GM06990 (cell line): ENCODE measurements at regions not wholly inside any gene's neighbourhood (a gene's known extent, or its start where the extent isn't known, plus 50 kb on each side); places are given as distances from the start of the nearest gene placed in this dataset.

Source experiments
- DNase-seq: peaks from one replicate; pipeline ENCODE4 v3.0.0-alpha.2; 2011; ENCODE audit not compliant: insufficient read length; ENCODE audit errors: extremely low read depth
- H3K27me3 ChIP-seq: replicated peaks from 2 replicates; pipeline ENCODE4 v1.6.0; 2011; ENCODE audit warnings: low read length; ENCODE audit not compliant: control insufficient read depth, insufficient read depth
- H3K36me3 ChIP-seq: 2 replicates; pipeline ENCODE4 v1.5.1; 2011; ENCODE audit warnings: low read length; ENCODE audit not compliant: control insufficient read depth, insufficient read depth
- H3K4me3 ChIP-seq: replicated peaks from 2 replicates; pipeline ENCODE4 v1.5.1; 2011; ENCODE audit warnings: low read depth, mild to moderate bottlenecking, control low read depth, low read length
- TF ChIP-seq, protein P1 (sequence below): IDR thresholded peaks from 2 replicates; pipeline ENCODE4 v1.5.1; 2011; ENCODE audit warnings: low read length, control low read depth, mild to moderate bottlenecking, inconsistent platforms; ENCODE audit not compliant: insufficient read depth, poor library complexity, severe bottlenecking

DNA sequence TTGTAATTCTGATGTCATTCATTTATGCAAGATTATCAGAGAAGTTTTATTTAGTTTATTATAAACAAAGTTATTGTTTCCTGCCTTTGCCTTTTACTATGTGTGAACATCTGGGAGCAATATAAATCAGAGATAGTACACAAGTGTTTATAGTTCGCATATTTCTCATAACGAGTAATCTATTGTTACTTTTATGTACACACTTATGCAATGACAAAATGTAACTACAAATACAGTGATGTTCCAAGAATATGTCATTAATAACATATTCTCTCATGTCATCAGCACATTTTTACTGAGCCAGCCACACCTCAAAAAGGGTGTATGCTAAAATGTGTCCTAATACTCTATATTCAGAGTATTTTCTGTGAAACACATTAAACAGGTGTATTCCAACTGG is 243.2 kb downstream of the ALX1 start:
- TF ChIP-seq, protein P1, sequence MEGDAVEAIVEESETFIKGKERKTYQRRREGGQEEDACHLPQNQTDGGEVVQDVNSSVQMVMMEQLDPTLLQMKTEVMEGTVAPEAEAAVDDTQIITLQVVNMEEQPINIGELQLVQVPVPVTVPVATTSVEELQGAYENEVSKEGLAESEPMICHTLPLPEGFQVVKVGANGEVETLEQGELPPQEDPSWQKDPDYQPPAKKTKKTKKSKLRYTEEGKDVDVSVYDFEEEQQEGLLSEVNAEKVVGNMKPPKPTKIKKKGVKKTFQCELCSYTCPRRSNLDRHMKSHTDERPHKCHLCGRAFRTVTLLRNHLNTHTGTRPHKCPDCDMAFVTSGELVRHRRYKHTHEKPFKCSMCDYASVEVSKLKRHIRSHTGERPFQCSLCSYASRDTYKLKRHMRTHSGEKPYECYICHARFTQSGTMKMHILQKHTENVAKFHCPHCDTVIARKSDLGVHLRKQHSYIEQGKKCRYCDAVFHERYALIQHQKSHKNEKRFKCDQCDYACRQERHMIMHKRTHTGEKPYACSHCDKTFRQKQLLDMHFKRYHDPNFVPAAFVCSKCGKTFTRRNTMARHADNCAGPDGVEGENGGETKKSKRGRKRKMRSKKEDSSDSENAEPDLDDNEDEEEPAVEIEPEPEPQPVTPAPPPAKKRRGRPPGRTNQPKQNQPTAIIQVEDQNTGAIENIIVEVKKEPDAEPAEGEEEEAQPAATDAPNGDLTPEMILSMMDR: no peak
- Histone ChIP-seq H3K27me3 (no peaks in the 10 kb centered on the region), H3K4me3 (no peak overlapping the region), H3K36me3 (no peaks in the 10 kb centered on the region)
- no peak for DNase-seq

DNA sequence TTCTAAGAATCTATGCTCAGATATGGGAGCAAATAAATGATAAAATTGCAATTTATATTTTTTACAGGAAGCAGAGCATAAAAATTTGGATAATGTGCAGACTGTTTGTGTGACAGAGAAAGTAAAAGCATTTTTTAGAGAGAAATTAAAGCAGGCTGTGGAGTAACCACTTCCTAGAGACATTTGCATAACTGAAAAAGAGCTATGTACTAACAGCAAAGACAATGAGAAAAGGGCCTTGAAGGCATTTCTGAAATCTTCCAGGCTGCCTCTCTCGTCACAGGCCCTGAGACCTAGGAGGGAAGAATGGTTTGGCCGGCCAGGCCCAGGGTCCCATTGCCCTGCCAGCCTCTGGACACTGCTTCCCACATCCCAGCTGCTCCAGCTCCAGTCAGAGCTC is 247.2 kb downstream of the ALX1 start:
- H3K4me3 ChIP-seq: no peak overlapping the region
- peak; percentile 37 for DNase-seq
- no peaks in the 10 kb centered on the region for H3K27me3 ChIP-seq
- no peaks in the 10 kb centered on the region for H3K36me3 ChIP-seq
- TF ChIP-seq, protein P1: no peak

DNA sequence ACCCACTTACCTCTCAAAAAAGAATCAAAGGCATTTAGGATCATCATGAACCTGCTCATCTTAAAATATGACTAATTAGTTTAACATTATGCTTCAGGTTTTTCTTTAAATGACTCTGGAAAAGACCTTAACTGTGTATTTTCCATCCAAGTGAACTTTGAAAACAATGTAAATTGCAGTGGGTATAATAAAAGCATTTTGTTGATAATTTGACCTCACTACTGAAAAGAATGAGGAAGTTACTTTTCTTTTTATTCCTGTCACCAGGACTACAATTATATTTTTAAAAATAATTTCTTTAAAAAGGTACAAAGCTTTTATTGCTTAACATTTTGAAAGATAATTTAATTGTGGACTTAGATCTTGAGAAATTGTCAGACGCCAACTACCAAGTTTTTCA is 249.9 kb downstream of the ALX1 start:
- Histone ChIP-seq H3K27me3 (no peaks in the 10 kb centered on the region), H3K36me3 (no peaks in the 10 kb centered on the region), H3K4me3 (no peak overlapping the region)
- TF ChIP-seq, protein P1: no peak
- no peak for DNase-seq

DNA sequence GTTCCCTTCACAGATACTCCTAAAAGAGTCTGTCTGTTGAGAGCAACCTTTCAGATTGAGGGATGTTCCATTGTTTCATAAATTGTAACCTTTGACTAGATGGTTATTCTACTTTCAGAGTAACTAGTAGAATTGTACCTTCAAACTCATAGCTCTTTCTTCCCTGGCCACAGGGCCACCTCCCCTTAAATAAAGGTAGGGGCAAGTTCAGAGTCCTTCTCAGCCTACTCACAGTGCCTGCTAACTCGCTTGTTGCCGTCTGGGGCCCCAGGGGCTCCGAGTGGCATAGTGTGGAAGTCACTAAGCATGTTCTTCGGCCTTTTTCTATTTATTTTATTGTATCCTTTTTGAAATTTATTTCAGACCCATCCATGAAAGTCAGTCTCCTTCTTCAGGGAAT is 250.4 kb downstream of the ALX1 start:
- TF ChIP-seq, protein P1: no peak
- no peak for DNase-seq
- Histone ChIP-seq H3K27me3 (no peaks in the 10 kb centered on the region), H3K36me3 (no peaks in the 10 kb centered on the region), H3K4me3 (no peak overlapping the region)

DNA sequence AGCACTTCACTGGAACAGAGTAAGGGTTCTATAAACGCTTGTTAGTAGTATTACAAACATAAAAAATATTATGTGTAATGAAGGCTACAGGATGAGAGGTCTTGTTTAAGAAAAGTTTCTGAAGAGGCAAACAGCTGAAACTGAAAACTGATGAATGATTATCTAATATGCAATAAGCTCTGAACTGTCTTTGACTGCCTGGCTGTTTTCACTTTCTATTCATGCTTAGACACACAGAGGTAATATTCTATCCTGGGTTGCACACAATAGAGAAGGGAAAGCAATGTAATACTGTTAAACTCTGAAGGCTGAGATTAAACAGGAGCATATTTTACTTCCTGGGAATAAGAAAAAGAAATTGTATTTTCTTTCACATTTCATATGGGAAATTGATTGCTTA is 251.3 kb downstream of the ALX1 start:
- TF ChIP-seq, protein P1: no peak
- peak; percentile 30 for DNase-seq
- Histone ChIP-seq H3K4me3 (no peak overlapping the region), H3K27me3 (no peaks in the 10 kb centered on the region), H3K36me3 (no peaks in the 10 kb centered on the region)

DNA sequence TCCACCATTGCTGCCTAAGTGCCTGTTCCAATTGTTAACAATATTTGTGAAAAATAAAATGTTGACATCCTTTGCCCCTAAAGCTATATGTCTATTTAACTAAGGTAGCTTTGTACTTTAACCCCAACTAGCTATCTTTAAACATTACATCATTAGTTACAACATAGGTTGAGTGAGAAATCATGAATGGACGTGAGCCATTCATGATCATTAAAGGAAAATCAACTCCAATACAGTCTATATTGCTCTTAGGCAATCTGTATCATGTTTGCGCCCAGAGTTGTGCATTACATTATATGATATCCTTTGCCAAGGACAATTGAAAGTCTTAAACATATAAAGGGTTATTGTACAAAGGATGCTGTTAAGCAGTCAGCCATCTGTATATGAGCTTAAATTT is 269.6 kb downstream of the ALX1 start:
- Histone ChIP-seq H3K36me3 (no peaks in the 10 kb centered on the region), H3K4me3 (no peak overlapping the region), H3K27me3 (no peaks in the 10 kb centered on the region)
- DNase-seq: no peak
- TF ChIP-seq, protein P1: no peak
